Neural cell (in vitro differentiated cells): ENCODE measurements at regions not wholly inside any gene's neighbourhood (a gene's known extent, or its start where the extent isn't known, plus 50 kb on each side); places are given as distances from the start of the nearest gene placed in this dataset.
A peak's percentile ranks its signal among the peaks of the same experiment; 100 is the strongest.

Experiments used
- H2AFZ ChIP-seq: fragments of 200-600, 300-800 bp; sonication (generic), shearing (Covaris generic); 2 replicates; pipeline ENCODE4 v1.6.0; 2014; ENCODE audit warnings: low read depth, mild to moderate bottlenecking, antibody characterized with exemption, low read length, moderate library complexity
- H3F3A ChIP-seq: fragments of 200-600 bp; shearing (Covaris generic); 2 replicates; pipeline ENCODE4 v1.6.1; 2016; ENCODE audit warnings: mild to moderate bottlenecking, moderate library complexity, mixed read lengths, antibody characterized with exemption, low read length; ENCODE audit not compliant: insufficient read depth, poor library complexity, severe bottlenecking
- H3K27ac ChIP-seq: fragments of 200-600, 300-800 bp; sonication (generic), shearing (Covaris generic); 2 replicates; pipeline ENCODE4 v1.5.1; 2014; ENCODE audit warnings: mild to moderate bottlenecking, low read length, moderate library complexity
- H3K27me3 ChIP-seq: fragments of 300-800, 200-600 bp; sonication (generic), shearing (Covaris generic); 2 replicates; pipeline ENCODE4 v1.6.0; 2014; ENCODE audit warnings: mild to moderate bottlenecking, low read depth, low read length, moderate library complexity; ENCODE audit not compliant: insufficient read depth
- H3K36me3 ChIP-seq: fragments of 300-800, 200-600 bp; sonication (generic), shearing (Covaris generic); 2 replicates; pipeline ENCODE4 v1.5.1; 2014; ENCODE audit warnings: mild to moderate bottlenecking, antibody characterized with exemption, low read length, moderate library complexity; ENCODE audit not compliant: insufficient read depth
- H3K4me2 ChIP-seq: fragments of 300-800, 200-600 bp; sonication (generic), shearing (Covaris generic); 2 replicates; pipeline ENCODE4 v1.6.0; 2014; ENCODE audit warnings: mild to moderate bottlenecking, low read length
- H3K4me3 ChIP-seq: fragments of 300-800, 200-600 bp; sonication (generic), shearing (Covaris generic); 2 replicates; pipeline ENCODE4 v1.5.1; 2014; ENCODE audit warnings: mild to moderate bottlenecking, low read length, moderate library complexity
- H3K79me2 ChIP-seq: fragments of 200-600 bp; shearing (Covaris generic); replicated peaks from 2 replicates; pipeline ENCODE4 v1.6.0; 2014; ENCODE audit warnings: mild to moderate bottlenecking, low read length, moderate library complexity; ENCODE audit not compliant: insufficient read depth
- H3K9ac ChIP-seq: fragments of 300-800, 200-600 bp; sonication (generic), shearing (Covaris generic); 2 replicates; pipeline ENCODE4 v1.6.1; 2016; ENCODE audit warnings: mild to moderate bottlenecking, low read length, mixed read lengths
- H3K9me2 ChIP-seq: fragments of 200-600 bp; shearing (Covaris generic); 2 replicates; pipeline ENCODE4 v1.6.1; 2016; ENCODE audit warnings: mild to moderate bottlenecking, low read length, mixed read lengths; ENCODE audit not compliant: insufficient read depth
- H3K9me3 ChIP-seq: fragments of 200-600, 300-800 bp; sonication (generic), shearing (Covaris generic); 2 replicates; pipeline ENCODE4 v1.6.1; 2016; ENCODE audit warnings: mild to moderate bottlenecking, mixed run types, low read length, moderate library complexity, mixed read lengths
- H4K20me1 ChIP-seq: fragments of 200-600 bp; shearing (Covaris generic); 2 replicates; pipeline ENCODE4 v1.6.1; 2016; ENCODE audit warnings: mild to moderate bottlenecking, mixed run types; ENCODE audit not compliant: insufficient read depth
- EP300 ChIP-seq: fragments of 450-650 bp; conservative IDR thresholded peaks from 2 replicates; pipeline ENCODE4 v1.6.1; 2014; ENCODE audit warnings: antibody characterized with exemption, mild to moderate bottlenecking, moderate library complexity; ENCODE audit not compliant: poor library complexity, severe bottlenecking
- EZH2 ChIP-seq: fragments of 200-600, 300-800 bp; shearing (Covaris generic), sonication (generic); IDR thresholded peaks from 2 replicates; pipeline ENCODE4 v1.6.1; 2014; ENCODE audit warnings: antibody characterized with exemption, low read length, borderline replicate concordance, mild to moderate bottlenecking; ENCODE audit not compliant: insufficient read depth, poor library complexity, severe bottlenecking
- MXI1 ChIP-seq: fragments of 450-650 bp; conservative IDR thresholded peaks from 2 replicates; pipeline ENCODE4 v1.6.1; 2014; ENCODE audit warnings: antibody characterized with exemption, mild to moderate bottlenecking; ENCODE audit not compliant: poor library complexity, severe bottlenecking
- POLR2AphosphoS5 ChIP-seq: IDR thresholded peaks from 2 replicates; pipeline ENCODE4 v1.6.1; 2012
- RAD21 ChIP-seq: fragments of 450-650 bp; conservative IDR thresholded peaks from 2 replicates; pipeline ENCODE4 v1.6.1; 2014; ENCODE audit warnings: antibody characterized with exemption, mild to moderate bottlenecking, moderate library complexity
- REST ChIP-seq: IDR thresholded peaks from 2 replicates; pipeline ENCODE4 v1.6.1; 2012; ENCODE audit warnings: borderline replicate concordance
- SMC3 ChIP-seq: fragments of 450-650 bp; conservative IDR thresholded peaks from 2 replicates; pipeline ENCODE4 v1.6.1; 2014; ENCODE audit warnings: antibody characterized with exemption, mild to moderate bottlenecking, moderate library complexity; ENCODE audit not compliant: poor library complexity
- TAF1 ChIP-seq: IDR thresholded peaks from 2 replicates; pipeline ENCODE4 v1.6.1; 2012; ENCODE audit warnings: low read depth
- TF ChIP-seq, protein P1 (sequence below): fragments of 450-650 bp; IDR thresholded peaks from 2 replicates; pipeline ENCODE4 v1.5.1; 2014; ENCODE audit warnings: antibody characterized with exemption, mild to moderate bottlenecking, moderate library complexity; ENCODE audit not compliant: poor library complexity, severe bottlenecking

GRCh38 chr12:88375306-88376305 is 204.7 kb downstream of the KITLG start:
- Histone ChIP-seq H4K20me1 (no peaks in the 10 kb centered on the region), H3K79me2 (no peaks in the 10 kb centered on the region), H3K36me3 (no peaks in the 10 kb centered on the region), H3K9me2 (no peaks in the 10 kb centered on the region), H3F3A (no peaks in the 10 kb centered on the region), H3K27me3 (no peaks in the 10 kb centered on the region), H3K4me2 (no peak overlapping the region), H2AFZ (no peak overlapping the region), H3K27ac (no peak overlapping the region), H3K9ac (no peak overlapping the region), H3K4me3 (no peak overlapping the region), H3K9me3 (no peaks in the 10 kb centered on the region)
- TF ChIP-seq TAF1 (no peak), EZH2 (no peak), MXI1 (no peak), POLR2AphosphoS5 (no peak), REST (no peak), RAD21 (no peak), EP300 (no peak), SMC3 (no peak)
- TF ChIP-seq, protein P1, sequence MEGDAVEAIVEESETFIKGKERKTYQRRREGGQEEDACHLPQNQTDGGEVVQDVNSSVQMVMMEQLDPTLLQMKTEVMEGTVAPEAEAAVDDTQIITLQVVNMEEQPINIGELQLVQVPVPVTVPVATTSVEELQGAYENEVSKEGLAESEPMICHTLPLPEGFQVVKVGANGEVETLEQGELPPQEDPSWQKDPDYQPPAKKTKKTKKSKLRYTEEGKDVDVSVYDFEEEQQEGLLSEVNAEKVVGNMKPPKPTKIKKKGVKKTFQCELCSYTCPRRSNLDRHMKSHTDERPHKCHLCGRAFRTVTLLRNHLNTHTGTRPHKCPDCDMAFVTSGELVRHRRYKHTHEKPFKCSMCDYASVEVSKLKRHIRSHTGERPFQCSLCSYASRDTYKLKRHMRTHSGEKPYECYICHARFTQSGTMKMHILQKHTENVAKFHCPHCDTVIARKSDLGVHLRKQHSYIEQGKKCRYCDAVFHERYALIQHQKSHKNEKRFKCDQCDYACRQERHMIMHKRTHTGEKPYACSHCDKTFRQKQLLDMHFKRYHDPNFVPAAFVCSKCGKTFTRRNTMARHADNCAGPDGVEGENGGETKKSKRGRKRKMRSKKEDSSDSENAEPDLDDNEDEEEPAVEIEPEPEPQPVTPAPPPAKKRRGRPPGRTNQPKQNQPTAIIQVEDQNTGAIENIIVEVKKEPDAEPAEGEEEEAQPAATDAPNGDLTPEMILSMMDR, result no peak

- Histone ChIP-seq H2AFZ (no peak overlapping the region), H3K4me3 (no peak overlapping the region), H3K9me2 (no peaks in the 10 kb centered on the region), H3K27me3 (no peaks in the 10 kb centered on the region), H3K36me3 (no peaks in the 10 kb centered on the region), H3K4me2 (no peak overlapping the region), H3K79me2 (no peaks in the 10 kb centered on the region), H3K9ac (no peak overlapping the region), H3K9me3 (no peaks in the 10 kb centered on the region), H3K27ac (no peak overlapping the region), H4K20me1 (no peaks in the 10 kb centered on the region), H3F3A (no peaks in the 10 kb centered on the region)
- TF ChIP-seq REST, result no peak
- peak; percentile 64 for TF ChIP-seq POLR2AphosphoS5
- TF ChIP-seq EP300, result peak; percentile 85
Measured at GRCh38 chr12:88377973-88378372, 202.3 kb downstream of the KITLG start.
